ENCODE measurements at regions not wholly inside any gene's neighbourhood (a gene's known extent, or its start where the extent isn't known, plus 50 kb on each side); places are given as distances from the start of the nearest gene placed in this dataset.

DNA sequence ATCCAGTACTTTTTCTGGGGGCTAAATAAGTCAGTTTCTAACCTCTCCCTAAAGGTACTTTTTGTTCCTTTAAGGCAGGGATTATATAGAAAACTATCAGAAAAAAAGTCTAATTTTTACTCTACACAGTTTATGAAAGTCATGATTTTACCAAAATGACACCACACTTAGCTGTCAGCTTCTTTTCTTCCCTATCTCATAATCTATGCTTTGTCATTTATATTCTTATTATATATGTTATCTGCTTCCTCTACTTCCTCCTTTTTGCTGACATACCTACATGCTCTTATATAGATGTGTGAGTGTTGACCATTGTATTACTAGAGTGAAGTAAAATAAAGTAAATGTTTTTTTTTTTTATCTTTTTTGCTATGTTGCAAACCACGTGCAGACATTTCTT lies 203.9 kb upstream of the CHRM2 start:
- DNase-seq: no peak

- no peak for DNase-seq
These were observed 210.9 kb upstream of the CHRM2 start for GRCh38 chr7:136657482-136657921.

- DNase-seq: no peak
These were observed 211.9 kb upstream of the CHRM2 start for GRCh38 chr7:136656516-136656915.

- DNase-seq: no peak
These were observed 213.0 kb upstream of the CHRM2 start for GRCh38 chr7:136655414-136655813.

GRCh38 chr7:136654406-136654805 lies 214.0 kb upstream of the CHRM2 start:
- no peak for DNase-seq

DNA sequence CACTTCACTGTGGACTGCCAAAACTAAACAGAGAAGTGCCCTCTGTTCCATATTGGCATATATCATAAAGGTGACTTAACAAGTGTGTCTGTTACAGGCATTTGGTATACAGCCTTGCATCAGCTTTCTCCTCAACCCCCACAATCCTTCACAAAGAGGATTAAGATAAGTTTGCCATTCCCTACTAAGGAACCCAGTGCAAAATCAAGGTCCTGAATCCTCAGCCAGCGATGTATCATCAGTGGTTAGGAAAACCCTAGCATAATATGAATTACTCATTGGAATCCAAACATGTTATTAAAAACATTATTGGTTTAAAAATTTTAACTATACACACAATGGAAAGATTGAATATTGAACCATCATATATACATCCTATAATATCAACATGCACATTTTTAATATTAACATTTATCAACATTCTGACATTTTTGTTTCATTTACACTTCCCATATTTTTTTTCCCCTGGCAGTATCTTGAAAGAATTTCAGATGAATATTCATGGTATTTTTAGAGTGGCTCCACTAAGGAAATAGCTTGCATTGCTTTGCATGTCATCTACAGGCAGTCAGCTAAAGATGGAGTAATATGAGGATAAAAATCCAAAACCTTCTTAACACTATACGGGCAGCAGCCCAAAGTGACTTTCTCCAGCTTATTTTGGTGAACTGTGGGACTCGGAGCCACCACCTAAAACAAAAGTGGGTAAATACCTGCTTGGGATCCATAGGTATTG lies 215.6 kb upstream of the CHRM2 start:
- DNase-seq: no peak

GRCh38 chr7:136640977-136641376 lies 227.5 kb upstream of the CHRM2 start:
- DNase-seq: no peak

DNA sequence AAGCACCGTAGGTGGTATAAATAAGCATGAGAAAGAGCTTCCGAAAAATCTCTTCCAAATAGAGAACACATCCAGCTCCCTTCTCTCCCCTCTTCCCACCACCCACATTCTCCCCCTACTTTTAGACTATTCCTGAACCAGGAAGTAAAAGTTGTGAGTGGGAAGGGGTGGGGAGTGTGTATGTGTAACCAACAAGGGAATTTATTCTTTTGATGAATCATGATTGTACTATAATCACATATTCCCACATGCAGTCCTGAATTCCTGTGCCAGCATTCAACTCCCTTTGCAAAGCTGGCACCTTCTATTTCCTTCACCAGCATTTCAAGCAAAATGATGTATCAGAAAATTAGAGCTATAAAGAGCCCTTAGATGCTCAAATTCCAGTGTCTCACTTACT lies 230.6 kb upstream of the CHRM2 start:
- no peak for DNase-seq

GRCh38 chr7:136635751-136636150 lies 232.7 kb upstream of the CHRM2 start:
- DNase-seq: no peak

DNA sequence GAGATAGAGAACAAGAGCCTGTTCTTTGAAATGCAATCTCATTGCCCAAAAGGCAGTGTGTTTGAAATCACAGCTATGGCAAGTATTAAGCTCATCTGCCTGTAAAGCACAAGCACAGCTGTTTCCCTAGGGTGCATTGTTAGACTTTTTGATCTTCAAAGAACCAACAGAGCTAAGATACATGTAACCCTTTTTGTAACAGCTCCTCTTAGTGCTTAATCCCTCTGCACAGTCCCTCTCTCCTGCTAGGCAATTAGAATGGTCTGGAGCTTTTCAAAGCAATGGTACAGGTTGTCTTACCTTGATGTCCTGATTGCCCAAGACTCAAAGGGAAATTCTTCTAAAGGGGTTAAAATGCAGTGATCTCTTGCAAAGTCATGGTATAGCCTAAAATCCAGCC lies 249.6 kb upstream of the CHRM2 start:
- no peak for DNase-seq

GRCh38 chr7:136617176-136617575 lies 251.3 kb upstream of the CHRM2 start:
- no peak for DNase-seq

GRCh38 chr7:136605532-136606329 lies 262.7 kb upstream of the CHRM2 start:
- no peak for DNase-seq

- no peak for DNase-seq
These were observed 266.7 kb upstream of the CHRM2 start for GRCh38 chr7:136601772-136602171.

GRCh38 chr7:136600475-136600874 lies 268.0 kb upstream of the CHRM2 start:
- no peak for DNase-seq

- DNase-seq: no peak
These were observed 273.7 kb upstream of the CHRM2 start for GRCh38 chr7:136594739-136595144.

DNA sequence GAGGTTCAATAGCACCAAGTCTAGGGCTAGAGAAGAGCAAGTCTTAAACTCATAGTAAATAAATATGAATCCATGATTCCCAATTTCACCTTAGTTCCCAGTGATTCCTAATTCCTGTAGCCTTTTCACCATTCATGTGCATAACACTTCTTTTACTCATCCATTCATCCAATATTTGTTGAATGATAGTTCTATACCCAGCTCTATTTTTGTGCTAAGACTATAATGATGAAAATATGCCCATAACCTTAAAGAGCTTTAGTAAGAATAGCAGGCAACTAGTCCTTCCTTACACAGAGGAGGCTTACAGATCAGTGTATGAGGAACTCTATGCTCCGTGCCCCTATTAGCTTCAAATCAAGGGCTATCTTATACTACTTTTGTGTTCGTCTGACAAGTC lies 280.2 kb upstream of the CHRM2 start:
- DNase-seq: no peak

DNA sequence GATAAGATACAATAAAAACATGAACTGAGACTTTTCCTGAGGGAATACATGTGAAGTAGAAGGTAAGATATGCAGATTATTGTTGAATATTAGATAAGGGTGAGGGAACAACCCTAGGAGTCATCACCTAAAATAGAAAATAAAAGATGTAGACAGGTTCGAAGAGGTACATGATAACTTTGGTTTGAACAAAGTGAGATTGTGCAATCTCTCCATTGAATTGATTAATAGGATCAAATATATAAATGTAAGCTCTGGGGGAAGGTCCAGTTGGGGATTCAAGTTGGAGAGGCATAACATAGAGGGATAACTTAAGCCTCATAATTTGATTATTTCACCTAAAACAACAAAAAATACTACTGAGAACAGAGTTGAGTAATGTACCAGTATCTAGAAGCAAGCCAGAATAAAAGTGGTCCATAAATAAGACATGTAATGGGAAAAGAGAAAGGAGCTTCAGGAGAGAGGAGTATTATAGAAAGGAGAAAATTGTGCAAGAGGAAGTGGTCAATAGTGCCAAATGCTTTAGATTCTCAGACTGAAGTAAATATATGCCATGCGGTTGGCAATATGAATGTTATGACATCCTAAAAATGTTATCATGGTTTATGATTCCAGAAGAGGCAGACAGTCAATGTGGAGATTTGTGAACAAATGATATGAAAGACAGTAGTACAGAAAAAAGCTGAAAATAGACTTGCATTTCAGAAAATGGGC lies 282.3 kb upstream of the CHRM2 start:
- DNase-seq: no peak

DNA sequence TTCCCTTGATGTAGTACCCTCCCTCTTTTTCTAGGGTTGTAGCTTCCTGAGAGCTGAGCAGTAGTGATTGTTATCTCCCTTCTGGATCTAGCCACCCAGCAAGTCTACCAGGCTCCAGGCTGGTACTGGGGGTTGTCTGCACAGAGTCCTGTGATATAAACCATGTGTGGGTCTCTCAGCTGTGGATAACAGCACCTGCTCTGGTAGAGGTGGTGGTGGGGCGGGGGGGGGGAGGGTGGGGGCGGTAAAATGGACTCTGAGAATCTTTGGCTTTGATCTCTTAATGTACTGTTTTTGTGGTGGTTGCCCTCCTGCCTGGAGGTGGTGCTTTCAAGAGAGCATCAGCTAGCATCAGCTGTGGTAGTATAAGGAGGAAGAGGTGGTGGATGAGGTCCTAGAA lies 302.0 kb upstream of the CHRM2 start:
- DNase-seq: no peak

GRCh38 chr7:136555933-136556332 lies 312.5 kb upstream of the CHRM2 start:
- DNase-seq: no peak

- no peak for DNase-seq
These were observed 316.8 kb upstream of the CHRM2 start for GRCh38 chr7:136551618-136552017.

GRCh38 chr7:136549756-136550155 lies 318.7 kb upstream of the CHRM2 start:
- DNase-seq: no peak

DNA sequence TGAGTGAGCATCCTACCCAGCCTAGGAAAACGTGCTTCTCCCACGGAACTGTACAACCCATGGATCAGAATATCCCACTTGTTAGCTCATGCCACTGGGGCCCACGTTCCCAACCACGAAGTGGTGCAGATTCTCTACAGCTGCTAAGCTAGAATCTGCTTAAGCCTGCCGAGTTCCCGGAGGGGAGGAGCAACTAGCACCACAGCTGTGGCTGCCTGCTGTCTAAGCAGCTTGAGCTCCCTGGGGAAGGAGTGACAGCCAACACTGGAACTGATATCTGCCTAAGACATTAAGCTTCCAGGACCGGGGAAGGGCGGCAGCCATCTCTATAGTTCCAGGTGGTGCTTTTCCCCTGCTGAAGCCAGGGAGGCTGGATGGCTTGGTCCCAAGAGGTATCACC lies 334.7 kb upstream of the CHRM2 start:
- no peak for DNase-seq

DNA sequence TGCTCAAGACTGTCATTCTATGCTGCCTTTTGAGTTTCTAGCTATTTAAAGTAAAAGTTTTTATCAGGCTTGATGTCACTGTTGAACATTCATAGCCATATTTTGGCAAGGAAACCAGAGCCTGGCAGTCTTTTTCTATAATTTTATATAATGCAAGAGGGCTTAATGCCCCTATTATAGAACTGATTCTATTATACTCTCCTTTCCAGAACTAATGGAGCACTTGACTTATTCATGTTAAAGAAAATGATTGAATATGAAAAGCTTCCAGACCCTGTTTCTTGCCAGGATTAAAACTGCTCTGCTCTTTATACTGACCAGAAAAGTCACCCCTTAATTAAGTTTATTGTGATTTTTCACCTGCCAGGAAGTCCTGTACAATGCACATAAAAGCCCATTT lies 337.6 kb upstream of the CHRM2 start:
- DNase-seq: no peak

DNA sequence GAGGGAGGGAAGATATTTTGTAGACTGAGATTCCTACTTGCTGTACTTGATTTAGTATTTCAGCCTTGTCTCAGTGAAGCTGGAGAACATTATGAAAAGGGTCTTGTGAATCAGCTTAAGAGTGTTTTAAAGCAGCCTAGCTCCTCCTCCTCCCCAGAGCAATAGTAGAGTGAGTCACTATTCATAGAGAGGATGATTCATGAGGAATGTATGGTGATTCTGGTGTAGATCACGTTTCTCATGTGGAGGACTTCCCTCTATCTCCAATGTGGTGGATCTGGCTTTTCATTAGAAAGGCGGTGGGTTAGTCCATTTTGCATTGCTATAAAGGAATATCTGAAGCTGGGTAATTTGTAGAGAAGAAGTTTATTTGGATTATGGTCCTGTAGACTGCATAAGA lies 340.1 kb upstream of the CHRM2 start:
- no peak for DNase-seq
